HG03558 (cell line): ENCODE measurements at regions not wholly inside any gene's neighbourhood (a gene's known extent, or its start where the extent isn't known, plus 50 kb on each side); places are given as distances from the start of the nearest gene placed in this dataset.

Experiments
- ATAC-seq: cut with Tn5 transposase; IDR thresholded peaks from one replicate; pipeline ENCODE4 v1.9.1; 2021; ENCODE audit warnings: moderate number of reproducible peaks; ENCODE audit not compliant: unreplicated experiment; ENCODE audit errors: extremely low read depth

DNA sequence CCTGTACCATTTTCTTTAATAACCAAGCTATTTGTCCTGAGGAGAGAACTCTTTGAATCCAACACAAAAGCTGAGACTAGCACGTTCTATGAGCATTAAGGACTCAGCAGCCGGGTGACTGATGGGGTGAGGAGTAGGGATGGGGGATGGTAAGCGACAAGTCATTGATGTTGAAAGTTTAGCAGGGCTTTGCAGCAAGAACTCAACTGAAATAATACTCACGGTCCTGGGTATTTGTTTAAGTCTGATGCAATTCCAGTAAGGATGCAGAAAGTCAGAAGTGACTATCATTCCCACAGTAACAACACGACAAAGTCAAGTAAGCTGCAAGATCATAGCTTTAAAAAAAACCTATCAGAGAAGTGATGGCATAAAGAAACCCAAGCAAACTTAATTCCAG lies 131.1 kb downstream of the ACTL7B start:
- no peak for ATAC-seq

DNA sequence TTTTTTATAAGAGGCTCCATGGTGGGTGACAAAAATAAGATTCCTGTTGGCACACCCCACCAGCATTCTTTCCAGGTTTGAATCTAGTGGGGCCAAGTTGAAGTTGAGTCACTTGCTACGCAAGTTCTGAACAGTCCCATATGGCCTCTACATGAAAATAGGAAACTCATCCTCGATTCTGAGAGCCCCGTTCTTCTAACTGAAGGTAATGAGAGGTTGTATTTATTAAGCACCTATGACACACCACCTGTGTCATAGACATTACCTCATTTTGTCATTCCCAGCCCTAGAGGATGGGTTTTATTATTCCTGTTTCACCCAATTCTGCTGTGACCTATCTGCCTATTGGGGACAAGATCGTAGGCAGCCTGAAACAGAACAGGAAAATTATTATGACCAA lies 131.7 kb downstream of the ACTL7B start:
- ATAC-seq: no peak

DNA sequence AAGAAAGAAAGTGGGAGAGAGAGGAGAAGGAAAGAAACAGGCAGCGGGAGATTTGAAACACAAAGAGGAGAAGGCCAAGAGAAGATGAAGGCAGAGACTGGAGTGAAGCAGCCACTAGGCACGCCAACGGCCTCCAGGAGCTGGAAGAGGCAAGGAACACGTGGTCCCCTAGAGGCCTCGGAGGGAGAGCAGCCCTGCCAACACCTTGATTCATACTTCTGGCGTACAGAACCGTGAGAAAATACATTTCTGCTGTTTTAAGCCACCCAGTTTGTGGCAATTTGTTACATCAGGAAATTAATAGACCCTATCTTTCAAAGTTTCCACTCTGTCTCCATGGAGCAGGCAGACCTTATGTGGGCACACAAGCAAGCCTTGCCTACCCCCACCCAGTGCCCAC lies 133.4 kb downstream of the ACTL7B start:
- ATAC-seq: no peak

DNA sequence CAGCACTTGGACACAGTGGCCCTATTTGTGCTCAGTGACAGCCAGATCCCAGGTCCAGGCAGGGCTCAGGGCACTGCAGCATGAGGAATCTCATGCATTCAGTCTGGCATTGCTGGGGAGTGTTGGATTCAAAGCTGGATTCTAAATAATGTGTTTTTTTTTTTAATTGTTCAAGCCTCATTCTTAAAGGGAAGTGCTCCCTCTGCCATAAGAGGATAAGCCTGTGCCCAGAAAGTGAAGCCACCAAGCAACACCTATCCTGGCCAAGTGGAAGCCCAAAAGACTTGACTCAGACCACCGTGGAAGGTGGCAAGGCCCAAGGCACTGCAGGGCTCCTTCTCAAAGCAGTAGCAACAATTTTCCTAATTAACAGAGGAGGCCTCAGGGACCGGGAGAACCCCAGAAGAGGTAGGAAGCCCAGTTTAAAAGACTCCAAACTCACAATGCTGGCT lies 135.6 kb downstream of the ACTL7B start:
- no peak for ATAC-seq

DNA sequence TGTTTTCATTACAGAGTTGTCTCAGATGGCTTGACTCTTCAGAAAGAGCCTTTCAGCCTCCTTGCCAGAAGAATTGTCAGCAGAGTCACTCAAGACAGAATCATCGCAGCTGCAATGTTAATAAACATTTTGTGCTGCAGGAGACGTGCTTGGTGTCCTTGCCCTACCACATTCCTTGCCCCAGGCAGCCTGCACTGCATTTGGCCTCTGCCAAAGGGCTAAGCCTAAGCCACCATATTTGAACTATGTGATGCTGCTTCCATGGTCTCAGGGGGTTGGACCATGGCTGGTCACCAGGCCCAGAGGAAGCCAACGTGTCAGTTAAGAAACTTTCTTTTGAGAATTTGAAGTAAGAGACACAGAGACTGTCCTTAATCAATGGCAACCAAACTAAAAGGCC lies 145.4 kb downstream of the ACTL7B start:
- ATAC-seq: no peak

DNA sequence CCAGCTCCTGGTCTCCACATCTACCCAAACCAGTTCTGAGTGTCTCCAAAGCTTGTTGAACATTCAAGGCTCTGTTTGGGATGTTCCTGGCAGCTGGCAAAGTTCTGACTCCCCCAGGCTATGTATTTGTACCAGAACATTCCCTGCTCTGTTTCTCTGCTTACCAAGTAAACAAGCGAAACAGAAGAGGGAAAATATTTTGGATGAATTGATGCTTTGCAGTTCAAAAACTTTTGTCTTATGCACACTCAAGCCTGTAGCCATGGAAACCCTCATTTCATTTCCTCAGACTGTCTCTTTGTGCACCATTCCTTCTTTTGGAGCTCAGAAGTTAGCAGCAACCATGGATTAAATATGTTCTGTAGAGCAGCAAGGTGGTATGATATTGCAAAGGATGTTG lies 145.8 kb downstream of the ACTL7B start:
- ATAC-seq: no peak

DNA sequence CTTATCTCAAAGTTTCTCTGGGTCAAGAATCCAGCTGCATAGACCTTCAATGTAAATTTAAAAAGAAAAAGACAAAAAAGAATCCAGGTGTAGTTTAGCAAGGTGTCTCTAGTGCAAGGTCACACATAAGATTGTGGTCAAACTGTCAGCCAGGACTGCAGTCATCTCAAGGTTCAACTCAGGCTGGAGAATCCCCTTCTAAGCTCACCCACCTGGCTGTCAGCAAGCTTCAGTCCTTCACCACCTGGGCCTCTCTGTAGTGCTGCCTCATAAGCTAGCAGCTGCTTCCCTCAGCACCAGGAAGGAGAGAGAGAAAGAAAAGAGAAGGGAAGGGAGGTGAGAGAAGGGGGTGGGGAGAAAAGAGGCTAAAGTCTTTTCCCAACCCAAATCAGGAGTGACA lies 146.7 kb downstream of the ACTL7B start:
- ATAC-seq: no peak

DNA sequence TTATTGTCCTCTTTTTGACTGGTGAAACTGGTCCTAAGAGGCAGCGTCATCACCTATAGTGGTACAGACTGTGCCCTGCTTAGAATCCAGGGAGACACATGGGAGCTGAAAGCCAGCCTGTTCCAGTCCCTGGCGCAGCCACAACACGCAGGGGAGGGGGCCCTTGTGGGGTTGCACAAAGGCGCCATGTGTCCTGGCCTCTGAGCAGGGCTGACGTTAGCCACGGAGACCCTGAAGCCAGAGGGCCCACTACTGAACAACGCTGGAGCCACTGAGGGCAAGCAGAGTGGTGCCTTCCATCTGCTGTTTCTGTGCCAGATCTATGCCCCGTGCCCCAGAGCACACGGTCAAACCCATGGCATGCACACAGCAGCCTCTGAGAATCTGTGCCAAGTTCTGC lies 147.3 kb downstream of the ACTL7B start:
- no peak for ATAC-seq

DNA sequence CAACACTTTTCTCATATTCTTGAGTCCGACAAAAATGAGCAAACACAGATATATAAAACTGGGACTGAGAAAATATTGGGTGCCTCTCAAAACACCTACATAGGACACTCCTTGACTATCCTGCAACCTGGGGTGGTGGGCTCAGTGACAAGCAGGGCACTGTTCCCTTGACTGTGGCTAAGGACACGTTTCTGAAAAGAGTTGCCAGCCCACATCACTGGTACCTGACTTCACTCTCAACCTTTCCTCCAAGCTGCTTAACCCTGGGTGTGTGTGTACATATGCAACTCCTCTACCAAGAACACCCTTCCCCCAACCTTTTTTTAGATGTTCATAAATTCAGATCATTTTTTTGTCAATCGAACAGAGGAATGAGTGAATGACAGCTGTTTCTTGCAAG lies 148.7 kb downstream of the ACTL7B start:
- no peak for ATAC-seq

DNA sequence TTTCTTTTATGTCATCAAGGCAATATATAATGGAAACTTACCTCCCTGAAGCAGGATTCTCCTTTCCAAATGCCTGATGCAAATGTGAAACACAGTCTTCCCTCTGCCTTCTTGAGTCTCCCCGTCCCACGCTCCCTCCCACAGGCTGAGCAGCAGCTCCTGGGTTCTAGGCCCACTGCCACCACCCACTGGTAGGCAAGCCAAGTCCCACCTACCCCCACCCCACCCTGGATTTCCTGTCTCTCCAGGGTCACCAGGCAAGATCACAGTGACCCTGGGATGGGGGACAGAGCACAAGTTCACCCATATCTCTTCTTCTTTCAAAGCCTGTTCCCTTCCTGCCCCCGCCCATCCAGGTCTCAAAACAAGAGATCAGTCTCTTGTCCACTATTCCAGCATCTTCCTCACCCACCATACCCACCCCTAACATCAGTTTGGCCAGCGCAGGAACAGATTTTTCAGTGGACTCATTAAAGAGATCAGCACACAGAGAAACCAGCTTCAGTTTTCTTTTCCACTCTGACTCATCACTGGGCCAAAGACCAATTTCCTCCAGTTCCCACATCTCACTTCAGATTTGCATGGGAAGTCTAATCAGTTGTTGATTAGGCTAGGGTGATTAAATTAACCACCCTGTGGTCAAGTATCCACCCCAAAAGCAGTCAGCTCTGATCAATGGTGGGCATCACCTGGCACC lies 151.5 kb downstream of the ACTL7B start:
- ATAC-seq: no peak

DNA sequence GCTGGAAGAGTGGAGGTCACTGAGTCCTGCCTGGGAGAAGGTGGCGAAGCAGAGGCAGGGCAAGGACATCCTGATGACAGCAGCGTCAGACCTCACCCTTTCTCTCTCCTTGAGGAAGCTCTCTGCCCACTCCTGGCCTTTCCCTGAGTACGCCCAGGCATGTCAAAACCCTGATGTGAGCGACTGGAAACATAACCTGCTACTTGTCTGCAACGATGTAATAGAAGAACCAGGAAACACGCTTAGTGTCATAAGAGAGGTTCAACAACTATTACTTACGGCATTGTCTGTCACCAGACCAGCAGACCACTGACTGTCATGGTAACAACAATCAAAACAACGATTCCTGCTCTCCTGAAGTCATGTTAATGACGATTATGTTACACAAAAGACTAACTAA lies 152.4 kb downstream of the ACTL7B start:
- ATAC-seq: no peak

DNA sequence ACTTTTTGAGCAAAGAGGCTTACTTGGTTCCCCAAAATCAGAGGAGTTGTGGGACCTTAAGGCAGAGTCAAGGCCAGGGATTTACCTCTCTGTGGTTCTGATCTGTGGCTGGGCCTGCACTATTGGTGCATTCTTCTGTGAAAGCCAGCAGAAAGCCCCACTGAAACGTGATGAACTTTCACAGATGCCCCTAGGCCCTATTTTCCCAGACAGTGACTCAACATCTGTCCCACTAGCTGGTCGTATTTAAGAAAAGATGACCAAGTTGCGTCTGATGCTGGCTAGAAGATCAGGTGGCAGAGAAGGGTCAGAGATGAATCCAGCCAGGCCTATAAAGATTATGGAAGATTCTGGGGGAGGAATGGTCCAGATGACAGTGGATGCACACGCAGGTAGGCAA lies 153.1 kb downstream of the ACTL7B start:
- no peak for ATAC-seq

DNA sequence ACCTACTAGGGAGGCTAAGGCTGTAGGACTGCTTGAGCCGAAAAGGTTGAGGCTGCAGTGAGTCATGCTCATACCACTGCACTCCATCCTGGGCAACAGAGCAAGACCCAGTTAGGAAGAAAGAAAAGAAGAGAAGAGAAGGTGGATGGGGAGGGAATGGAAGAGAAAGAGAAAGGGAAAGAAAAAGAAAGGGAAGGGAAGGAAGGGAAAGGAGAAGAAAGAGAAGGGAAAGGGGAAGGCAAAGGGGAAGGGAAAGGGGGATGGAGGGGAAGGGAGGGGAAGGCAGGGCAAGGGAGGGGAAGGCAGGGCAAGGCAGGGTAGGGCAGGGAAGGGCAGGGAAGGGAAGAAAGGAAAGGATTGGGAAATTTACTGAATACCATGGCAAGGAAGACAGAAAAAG lies 157.0 kb downstream of the ACTL7B start:
- no peak for ATAC-seq

DNA sequence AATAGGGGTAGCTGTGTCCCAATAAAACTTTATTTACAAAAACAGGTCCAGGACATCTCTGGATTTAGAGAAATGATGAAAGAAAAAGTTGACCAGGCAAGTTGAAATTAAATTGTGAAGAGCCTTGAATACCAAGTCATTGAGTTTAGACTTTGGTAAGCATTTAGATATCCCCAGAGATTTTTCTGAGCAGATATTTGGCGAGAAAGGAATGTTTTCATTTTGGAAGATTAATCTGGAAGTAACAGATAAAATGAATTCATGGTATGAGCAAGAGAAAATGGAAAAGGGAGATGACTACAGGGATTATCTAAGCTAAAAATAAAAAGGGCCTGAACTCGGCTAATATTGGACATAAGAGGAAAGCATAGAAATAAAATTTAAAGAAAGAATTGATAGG lies 157.6 kb downstream of the ACTL7B start:
- ATAC-seq: no peak

DNA sequence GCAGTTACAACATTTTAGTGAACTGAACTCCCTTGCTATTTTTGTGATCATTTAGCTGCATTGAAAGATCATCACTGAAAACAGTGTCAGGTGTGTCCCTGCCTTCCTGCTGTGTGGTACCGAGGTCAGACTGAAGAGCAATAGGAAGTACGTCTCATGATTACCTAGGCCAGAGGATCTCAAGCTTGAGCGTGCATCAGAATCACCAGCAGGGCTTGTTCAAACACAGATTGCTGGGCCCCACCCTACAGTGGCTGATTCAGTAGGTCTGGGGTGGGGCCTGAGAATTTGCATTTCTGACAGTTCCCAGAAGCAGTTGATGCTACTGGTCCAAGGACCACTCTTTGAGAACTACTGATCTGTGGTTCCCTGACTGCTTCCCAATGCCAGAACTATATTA lies 159.6 kb downstream of the ACTL7B start:
- ATAC-seq: no peak

DNA sequence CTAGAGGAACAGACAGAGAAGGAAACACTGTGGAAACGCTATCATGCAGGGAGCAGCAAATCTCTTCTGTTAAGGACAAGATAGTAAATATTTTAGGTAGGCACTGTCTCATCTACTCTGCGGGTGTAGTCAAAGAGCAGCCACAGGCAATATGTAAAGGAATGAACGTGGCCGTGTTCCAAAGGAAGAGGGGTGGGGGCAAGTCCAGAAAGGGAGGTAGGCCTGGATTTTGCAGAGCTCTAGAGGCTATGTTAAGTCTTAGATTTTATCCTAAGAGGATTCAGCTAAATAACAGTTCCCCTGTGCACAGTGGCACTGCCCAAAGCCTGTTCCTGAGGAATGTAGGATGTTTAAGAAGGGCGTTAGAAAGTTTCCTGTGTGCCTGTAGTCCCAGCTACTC lies 161.6 kb downstream of the ACTL7B start:
- ATAC-seq: no peak

DNA sequence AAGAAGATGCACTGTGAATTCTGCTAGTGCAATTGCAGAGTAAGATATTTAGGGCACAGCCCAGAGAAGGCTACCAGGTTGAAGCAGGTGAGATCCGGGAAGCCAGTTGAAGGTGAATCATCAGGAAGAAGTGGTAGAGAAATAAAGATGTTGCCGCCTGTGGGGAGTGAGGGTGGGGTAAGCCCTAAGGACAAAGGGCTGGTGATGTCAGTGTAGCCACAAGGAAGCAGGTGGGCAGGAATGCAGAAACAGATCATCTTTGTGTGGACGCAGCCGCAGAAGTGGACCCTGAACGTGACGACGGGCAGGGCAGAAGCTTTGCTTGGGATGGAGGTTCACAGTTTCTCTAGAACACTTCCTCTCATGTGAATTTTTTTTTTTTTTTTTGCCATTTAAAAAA lies 164.2 kb downstream of the ACTL7B start:
- no peak for ATAC-seq

DNA sequence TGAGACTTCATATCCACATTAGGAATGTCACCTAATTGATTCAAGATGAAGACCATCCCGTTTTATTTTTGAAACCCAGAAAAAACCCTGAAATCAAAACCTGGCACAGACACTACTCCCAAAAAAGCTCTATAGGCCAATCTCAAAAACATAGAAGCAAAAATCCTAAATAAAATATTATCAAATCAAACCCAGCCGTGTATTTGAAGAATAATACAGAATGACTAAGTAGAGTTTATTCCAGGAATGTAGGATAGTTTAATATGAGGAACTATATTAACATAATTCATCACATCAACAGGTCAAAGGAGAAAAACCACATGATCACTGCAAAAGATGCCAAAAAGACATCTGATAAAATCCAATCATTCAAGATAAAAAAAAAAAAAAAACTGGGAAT lies 167.1 kb downstream of the ACTL7B start:
- ATAC-seq: no peak

DNA sequence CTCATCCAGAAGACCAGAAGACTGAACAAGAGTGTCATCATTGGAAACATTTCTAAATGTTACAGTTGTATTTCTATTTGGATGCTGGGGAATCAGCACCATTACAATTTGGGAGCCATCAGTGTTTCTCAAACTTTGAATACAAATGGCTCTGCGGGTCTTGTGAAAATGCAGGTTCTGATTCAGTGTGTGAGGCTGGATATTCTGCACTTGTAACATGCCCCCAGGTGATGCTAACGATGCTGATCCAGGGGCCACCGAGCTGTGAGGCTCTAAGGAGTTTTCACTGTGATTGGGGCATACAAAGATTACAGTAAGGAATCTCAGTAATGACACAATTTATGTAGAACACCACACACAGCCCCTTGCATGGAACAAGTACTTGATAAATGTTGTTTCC lies 167.7 kb downstream of the ACTL7B start:
- no peak for ATAC-seq

DNA sequence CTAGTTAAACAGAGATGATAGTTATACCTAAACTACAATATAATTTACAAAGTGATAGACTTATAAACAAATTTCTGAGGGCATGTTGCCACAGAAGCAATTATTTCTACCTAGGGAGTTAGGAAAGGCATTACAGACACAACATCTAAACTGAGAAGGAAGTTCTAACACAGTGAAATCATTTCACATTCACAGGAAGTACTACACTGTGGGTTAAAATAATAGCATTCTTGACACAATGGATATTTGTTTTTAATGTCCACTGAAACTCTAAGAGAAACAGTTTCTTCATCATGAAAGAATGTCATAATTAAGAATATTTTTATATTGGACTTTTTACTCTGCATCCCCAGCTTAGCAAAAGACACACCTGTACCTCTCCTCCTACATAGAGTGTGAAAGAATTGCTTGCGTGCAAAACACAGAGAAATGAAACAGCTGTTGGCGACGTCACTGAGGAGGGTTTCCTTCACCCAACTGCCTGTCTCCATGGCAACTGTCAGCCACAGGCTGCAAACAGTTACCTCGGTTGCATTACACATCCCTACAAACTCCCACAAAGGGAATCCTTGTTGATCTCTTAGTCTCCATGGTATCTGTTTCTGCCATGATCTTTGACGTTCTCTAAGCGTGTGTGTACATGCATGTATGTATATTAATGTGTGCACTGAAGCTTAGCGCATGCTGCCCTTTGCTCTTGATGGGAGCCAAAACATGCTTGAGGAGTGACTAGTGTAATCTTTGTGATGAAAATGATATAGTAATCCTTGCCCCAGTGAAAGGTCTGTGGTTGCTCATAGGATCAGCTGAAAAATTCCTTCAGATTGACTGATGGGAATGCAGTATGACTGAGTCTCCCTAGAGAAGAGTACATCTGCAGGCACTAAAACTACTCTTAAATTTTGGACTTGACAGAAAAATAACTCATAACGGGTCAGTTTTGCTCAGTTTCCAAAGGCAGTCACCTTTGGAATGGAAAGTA lies 168.5 kb downstream of the ACTL7B start:
- ATAC-seq: no peak

DNA sequence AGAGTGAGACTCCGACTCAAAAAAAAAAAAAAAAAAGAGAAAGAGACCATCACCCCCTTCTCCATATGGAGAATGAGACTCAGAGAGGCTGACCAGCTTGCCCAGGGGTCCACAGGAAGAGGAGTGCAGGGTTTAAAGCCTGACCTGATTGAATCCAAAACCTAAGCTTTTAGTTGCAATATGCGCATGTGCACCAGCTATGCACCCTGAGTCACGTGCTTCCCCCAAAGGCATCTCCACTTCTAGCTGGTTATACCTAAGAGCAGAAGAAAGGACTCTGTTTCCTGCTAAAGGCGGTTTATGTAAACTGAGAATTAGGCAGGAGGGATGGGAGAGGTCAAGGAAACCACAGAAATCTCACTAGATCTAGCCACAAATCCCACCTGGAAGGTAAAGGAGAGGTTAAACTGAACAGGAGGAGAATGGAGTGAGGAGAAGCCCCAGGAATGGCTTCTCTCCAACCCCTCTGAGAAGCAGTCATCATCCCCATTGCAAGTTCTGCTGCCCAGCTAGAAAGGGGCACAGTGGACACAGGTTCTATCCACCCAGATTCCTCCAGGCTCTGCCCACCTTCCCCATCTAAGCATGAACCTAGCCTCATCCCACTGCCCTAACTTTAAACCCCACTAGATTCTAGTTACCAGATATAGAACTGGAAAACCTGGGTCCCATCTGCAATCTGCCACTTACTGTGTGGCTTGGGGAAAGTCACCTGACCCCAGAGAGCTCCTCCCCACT lies 171.3 kb downstream of the ACTL7B start:
- no peak for ATAC-seq
